ENCODE measurements at regions not wholly inside any gene's neighbourhood (a gene's known extent, or its start where the extent isn't known, plus 50 kb on each side); places are given as distances from the start of the nearest gene placed in this dataset.

- TF ChIP-seq CTCF (conservative IDR thresholded peaks at IDR 0.05; ENCODE audit: control insufficient read depth, insufficient read depth, low read depth, low read length): no peak
- no peak for DNase-seq (ENCODE audit: low read depth)
- no peak overlapping the region for H3K4me3 ChIP-seq (ENCODE audit: control insufficient read depth, low read depth, low read length)
Observed at GRCh38 chr11:131305005-131305404, 65.4 kb upstream of the NTM start.

- DNase-seq (ENCODE audit: low read depth): no peak
- H3K4me3 ChIP-seq (ENCODE audit: control insufficient read depth, low read depth, low read length): no peak overlapping the region
- no peak for TF ChIP-seq CTCF (conservative IDR thresholded peaks at IDR 0.05; ENCODE audit: control insufficient read depth, insufficient read depth, low read depth, low read length)
Observed at GRCh38 chr11:131307506-131307905, 62.9 kb upstream of the NTM start.

GRCh38 chr11:131309776-131310175, 60.6 kb upstream of the NTM start:
- H3K4me3 ChIP-seq (ENCODE audit: control insufficient read depth, low read depth, low read length): no peak overlapping the region
- TF ChIP-seq CTCF (conservative IDR thresholded peaks at IDR 0.05; ENCODE audit: control insufficient read depth, insufficient read depth, low read depth, low read length): no peak

GRCh38 chr11:131311776-131312514, 58.5 kb upstream of the NTM start:
- DNase-seq (ENCODE audit: low read depth): no peak
- no peak for TF ChIP-seq CTCF (conservative IDR thresholded peaks at IDR 0.05; ENCODE audit: control insufficient read depth, insufficient read depth, low read depth, low read length)
- no peak overlapping the region for H3K4me3 ChIP-seq (ENCODE audit: control insufficient read depth, low read depth, low read length)

More at GRCh38 chr11:131309776-131310175, 60.6 kb upstream of the NTM start:
- DNase-seq (ENCODE audit: low read depth): no peak
